HG03108 (cell line): ENCODE measurements at regions not wholly inside any gene's neighbourhood (a gene's known extent, or its start where the extent isn't known, plus 50 kb on each side); places are given as distances from the start of the nearest gene placed in this dataset.

Experiments
- ATAC-seq: cut with Tn5 transposase; IDR thresholded peaks from one replicate; pipeline ENCODE4 v1.9.1; 2021; ENCODE audit warnings: moderate library complexity; ENCODE audit not compliant: unreplicated experiment

DNA sequence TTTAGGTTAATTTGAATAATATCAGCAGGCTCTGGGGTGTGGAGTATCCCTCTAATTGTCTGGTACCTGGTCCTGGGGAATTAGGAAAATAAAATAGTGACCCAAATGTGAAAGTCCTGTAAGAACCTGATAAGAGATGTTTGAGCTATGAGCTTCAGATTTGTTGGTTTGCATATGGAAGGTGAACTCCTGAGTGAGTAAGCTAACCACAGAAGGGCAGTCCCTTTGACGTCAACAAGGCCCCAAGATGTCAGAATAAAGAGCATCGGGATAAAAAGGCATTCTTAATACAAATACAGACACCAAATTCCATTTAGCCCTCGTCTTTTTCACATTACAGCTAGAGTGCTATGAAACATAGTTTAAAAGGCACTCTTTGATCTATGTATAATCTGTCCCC, 1366.3 kb upstream of the TMEFF2 start:
- ATAC-seq = no peak

DNA sequence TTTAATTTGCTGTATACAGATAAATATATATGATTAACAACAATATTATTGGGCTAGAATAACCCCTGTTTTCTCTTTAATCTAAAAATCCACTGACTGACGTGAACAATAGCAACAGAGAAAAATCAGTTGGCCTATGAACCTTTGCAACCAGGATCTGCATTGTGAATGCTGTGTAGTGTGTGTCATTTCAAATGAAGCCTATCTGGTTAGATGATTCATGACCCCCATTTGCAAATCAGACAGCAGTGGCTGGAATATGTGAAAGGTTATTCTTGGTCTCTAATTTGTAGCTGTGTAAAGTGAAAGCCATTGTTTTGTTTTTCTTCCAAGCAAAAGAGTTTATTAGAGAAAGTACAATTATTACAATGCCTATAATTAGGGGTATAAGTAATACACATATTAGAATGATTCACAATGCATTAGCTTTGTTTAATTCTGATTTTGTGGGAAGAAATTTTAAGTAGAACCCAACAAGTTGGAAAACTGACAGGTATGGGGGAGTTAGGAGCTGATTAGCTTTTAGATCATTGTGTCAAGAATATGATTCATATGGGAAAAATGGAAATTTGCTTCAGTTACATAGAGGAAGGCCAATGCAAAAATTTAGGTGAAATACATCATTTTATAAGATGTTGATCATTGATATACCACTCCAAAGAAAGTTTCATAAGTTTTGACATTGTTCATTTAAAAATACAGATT, 1362.2 kb upstream of the TMEFF2 start:
- no peak for ATAC-seq

DNA sequence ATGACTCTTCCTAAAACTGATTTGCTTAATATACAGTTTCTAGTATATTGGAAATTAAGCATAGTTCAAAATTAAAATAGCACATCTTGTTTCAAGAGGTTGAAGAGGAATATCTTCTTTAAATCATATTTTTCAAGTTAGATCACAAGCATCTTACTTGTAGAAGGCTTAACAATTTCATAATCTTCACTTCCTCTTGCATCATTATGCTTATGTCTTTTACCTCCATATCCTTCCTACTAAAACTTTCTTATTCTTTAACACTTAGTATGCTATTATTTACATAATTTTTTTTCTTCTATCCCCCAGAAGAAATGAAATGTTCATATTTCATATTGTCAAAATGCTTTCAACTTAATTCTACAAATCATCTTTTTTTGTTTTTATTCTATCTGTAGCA, 1354.9 kb upstream of the TMEFF2 start:
- ATAC-seq = no peak

DNA sequence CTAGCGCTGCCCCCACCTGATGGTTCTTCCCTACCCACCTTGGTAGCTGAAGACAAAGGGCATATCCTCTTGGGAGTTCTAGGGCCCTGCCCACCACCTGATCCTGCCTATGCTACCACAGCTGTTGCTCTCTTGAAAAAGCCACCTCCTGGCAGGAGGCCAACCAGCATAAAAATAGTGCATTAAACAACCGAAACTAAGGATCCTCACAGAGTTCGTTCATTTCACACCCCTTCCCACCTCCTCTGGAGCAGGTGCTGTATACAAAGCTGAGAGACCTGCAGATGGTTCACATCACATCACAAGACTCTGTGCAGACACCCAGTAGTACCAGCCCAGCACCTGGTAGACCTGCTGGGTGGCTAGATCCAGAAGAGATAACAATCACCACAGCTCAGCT, 1348.0 kb upstream of the TMEFF2 start:
- ATAC-seq = no peak

DNA sequence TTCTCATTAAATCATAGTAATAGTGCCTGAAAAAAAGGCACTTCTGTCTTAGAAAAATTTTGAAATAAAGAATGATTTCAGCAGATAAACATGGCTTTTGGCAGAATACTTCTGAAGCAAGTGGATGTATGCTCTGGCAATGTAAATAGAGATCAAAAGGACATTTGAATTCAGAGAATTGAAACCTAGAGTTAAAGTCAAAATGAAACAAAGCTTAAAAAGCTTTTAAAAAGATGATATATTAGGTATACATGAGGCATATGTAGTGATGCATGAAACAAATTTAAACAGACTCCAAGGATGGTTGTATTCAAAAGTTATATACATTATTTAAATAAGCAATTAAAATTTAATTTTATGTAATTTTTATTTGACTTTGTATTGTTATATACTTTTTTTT, 1344.5 kb upstream of the TMEFF2 start:
- peak; percentile 91 for ATAC-seq

DNA sequence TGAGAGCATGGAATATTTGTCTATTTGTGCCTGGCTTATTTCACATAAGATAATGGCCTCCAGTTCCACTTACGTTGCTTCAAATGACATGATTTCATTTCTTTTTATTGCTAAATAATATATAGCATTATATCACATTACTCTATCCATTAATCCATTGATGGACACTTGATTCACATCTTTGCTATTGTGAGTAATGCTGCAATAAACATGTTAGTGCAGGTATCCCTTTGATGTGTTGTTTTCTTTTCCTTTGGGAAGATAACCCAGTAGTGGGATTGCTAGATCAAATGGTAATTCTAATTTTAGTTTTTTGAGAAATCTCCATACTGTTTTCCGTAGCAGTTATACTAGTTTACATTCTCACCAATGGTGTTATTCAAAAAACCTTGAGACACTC, 1343.3 kb upstream of the TMEFF2 start:
- no peak for ATAC-seq

DNA sequence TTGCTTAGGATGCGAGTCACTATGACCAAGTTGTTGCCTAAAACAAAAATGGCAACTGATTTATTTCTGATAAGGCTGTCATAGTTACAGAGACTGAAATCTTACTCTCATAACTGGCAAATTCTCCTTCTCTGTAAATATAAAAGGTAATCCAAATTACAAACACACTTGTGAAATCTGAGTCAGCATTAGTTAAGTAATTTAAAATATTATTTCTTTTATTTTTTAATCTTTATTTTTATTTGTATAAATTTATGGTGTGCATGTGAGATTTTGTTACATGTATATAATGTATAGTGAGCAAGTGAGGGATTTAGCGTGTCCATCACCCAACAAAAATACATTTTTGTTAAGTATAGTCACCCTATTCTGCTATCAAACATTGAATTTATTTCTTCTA, 1342.8 kb upstream of the TMEFF2 start:
- no peak for ATAC-seq

DNA sequence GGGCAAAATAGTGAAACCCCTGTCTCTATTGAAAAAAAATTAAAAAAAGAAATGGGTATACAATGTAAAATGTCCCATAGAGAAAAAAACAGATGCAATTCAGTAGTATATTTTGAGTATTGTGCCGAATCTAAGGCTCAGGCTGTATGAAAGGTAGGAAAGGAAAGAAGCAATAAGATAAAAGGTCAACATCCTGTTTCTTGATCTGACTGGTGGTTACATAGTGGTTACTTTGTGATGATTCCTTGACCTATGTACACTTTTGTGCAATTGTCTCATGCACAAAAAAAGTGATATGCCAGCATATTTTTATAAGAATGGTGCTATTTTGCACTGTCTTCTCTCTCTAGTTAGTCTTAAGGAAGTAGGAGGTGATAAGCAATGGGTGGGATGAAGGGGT, 1333.7 kb upstream of the TMEFF2 start:
- no peak for ATAC-seq

DNA sequence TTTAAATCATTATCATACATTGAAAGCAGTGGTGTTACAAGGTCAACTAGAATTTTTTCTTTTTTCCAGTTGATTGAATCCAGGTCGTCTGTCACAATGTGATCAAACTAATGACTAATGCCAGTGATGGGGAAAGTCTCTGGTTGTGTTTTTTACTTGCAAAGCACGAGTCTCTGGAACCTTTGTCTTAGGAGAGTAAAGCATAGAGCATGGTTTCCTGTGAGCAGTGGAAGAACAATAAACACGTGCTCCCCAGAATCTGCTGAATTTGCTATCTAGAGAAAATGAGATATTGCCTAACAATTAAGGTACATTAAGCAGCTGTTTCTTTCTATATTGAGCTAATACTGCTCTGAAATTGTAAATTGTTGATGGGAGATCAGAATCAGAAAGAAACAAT, 1332.4 kb upstream of the TMEFF2 start:
- ATAC-seq = no peak

DNA sequence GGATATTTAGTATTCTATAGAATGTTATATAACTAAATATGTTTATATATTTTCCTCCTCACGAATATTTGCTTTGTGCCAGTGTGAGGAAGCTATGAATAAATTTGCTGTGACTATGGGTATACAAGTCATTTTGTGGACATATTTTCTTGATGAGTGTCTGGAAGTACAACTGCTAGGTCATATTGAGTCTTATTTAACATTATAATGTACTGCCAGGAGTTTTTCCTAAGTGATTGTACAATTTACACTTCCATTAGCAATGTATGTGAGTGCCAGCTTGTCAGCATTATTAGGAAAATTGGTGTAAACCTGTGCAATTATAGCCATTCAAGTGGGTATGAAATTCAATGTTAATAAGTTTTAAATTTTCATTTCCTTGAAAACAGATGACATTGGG, 1328.9 kb upstream of the TMEFF2 start:
- no peak for ATAC-seq

DNA sequence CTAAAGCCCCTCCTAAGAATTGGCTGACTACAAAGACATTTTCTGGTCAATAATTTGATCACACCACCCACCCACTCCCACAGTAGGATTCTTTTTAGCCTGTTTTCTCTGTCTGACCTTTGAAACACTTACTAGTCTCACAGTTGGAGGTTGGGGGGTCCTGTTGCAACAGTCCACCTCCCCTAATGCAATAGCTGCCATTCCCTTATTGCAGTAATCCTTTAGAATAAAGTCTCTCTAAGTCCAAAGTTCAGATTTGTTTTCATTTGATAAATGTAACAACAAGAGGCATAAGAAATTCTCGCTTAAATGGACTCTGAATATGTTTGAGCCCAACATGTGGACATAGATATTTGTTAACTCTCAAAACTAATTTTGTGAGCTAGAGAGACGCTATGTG, 1326.8 kb upstream of the TMEFF2 start:
- ATAC-seq = no peak

DNA sequence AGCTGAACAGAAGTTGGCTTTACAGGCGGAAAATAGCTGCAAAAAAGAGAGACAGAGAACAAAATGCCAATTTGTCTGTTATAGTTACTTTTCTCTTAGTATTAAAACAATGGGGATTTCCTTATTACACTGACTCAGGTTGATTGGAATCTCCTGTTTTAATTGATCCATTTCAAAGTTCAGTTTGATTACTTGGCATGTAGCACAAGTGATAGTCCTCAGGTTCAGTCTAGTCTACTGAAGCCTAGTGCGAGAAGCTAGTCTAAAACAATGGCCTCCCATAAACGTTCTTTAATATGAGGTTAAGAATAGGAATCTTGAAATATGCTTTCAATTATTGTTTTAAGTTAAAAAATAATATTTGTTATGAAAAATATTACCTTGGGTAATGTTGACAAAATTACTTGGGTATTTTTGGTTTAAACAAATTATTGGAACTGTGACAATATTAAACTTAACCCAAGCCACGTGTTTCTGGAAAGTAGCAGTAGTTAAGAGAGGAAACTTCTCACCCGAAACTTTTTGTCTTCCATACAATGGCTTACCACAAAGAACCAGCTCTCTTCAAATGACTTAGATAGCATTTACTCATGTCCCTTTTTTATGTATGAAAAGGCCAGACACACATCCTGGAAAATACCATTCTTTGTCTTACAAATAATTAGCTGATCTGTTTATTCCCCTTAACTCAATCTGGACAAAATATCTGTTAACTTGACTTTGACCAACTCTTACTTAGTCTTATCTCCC, 1326.2 kb upstream of the TMEFF2 start:
- no peak for ATAC-seq

DNA sequence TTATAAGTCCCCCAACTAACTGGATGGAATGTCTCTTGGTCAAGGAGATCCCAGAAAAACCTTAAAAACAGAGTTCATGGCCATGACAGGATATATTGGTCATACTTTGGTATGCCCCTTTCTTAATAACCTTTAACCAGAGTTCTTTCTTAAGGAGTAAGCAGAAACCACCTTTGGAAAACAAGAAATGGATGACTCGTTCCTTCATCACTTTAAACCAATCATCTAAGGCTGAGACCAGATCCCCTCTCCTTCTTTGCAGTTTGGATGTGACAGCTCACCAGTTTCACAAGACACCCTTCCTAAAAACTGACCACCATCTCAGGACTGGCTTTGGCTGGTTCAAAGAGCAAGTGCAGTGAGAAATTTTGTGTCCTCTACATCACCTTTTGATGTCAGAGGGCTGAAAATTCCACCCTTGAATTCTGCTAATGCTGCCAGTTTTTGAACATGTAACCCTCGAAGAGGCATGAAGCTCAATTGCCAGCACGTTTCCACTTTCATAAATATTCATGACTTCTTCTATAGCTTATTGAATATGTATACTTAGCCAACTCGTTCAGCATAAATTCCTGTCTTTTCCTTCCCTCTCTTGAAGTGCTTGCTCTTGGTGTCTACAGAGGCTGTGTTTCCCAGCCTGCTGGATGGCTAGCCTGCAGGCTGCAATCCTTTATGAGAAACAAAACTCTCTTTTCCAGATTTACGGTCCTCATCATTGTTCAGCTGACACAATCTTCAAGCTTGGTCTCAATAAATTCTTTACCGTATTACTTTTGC, 1323.5 kb upstream of the TMEFF2 start:
- ATAC-seq = no peak

DNA sequence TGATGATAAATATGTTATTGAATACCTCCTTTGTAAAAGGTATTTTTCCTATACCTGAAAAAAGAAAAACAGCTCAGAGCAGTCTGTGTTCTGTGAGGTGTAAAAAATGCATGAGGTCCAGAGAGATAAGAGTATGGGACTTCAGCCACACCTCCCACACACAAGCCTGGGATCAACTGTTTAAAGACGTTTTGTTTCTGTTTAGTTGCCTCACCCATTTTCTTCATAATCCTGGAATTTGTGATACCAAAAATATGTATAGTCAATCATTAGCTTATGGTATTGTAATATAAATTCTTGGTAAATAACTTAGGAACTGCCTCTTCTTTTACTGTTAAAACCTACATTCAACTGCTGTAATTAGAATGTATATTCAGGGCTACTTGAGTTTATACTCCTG, 1322.9 kb upstream of the TMEFF2 start:
- no peak for ATAC-seq

DNA sequence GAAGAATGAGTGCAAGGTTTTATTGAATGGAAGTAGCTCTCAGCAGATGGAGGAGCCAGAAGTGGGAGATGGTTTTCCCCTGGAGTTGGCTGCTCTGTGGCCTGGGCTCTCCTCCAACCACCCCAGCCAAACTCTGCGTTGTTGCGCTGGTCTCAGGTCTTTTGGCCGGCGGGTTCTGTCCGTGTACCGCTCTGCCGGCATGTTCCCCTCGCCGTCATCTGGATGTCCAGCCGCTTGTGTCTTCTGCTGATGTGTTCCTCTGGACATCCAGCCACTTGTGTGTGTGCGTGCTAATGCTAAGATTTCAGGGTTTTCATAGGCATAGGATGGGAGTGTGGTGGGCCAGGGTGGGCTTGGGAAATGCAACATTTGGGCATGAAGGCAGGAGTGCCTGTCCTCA, 1311.3 kb upstream of the TMEFF2 start:
- ATAC-seq = no peak

DNA sequence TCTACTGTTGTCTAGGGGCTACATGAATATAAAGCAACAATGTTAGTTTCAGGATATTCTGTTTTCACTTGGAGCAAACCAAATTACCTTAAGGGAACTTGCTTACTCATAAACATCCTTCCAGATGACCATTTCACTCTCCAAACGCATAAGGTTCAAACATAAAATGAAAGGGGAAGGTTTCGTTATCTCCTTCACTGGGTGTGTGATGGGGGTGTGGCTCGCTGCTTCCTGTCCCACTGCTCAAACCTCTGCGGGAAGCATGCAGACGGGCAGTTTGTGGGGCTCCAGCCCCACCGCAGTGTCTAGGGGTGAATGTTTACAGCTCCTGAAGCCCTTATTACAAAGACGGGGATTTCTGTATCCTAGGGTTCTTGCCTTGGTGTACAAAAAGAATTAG, 1310.9 kb upstream of the TMEFF2 start:
- no peak for ATAC-seq

DNA sequence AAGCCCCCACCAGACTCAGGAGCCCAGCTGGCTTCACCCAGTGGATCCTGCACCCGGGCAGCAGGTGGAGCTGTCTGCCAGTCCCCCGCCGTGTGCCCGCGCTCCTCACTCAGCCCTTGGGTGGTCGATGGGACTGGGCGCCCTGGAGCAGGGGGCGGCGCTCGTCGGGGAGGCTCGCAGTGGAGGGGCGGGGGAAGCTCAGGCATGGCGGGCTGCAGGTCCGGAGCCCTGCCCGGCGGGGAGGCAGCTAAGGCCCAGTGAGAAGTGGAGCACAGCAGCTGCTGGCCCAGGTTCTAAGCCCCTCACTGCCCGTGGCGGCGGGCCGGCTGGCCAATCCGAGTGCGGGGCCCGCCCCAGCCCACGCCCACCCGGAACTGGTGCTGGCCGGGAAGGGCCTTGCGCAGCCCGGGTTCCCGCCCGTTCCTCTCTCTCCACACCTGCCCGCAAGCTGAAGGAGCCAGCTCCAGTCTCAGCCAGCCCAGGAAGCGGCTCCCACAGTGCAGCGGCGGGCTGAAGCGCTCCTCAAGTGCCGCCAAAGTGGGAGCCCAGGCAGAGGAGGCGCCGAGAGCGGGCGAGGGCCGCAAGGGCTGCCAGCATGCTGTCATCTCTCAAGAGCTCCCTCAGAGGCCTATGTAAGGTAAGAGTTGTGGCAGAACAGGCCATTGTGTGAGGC, 1307.8 kb upstream of the TMEFF2 start:
- ATAC-seq = no peak

DNA sequence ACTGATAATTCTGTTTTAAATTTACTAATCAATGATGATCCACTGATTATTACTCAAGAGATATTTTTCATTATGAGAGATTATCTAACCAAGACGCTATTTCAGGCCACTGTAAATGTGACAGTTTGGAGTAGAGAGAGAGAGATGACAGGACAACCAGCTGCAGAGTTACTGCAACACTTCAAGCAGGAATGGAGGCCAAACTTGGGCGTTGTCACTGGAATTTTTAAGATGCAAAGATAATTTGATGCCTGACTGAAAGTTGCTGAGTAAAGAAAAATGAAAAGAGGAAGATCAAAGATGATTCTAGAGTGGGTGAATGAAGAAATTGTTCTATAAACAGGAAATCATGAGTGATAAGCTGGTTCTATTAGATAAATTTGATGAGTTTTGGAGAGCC, 1302.1 kb upstream of the TMEFF2 start:
- ATAC-seq = no peak

DNA sequence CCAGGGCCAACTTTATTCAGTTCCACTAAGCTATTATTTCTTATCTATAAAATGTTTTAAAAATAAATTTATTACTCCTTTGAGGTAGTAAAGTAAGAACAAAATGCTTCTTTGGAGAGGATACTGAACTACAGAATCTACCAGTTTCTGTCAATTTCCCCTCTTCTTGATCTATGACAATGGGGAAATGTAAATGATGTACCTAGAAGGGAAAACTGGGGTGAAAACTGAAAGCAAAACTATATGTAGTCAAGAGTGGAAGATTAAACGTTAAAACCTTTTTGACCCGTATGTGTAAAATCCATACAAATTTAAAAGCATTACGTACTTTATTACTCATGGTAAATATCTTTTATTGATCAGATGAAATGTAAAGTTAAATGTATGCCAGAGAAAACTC, 1287.8 kb upstream of the TMEFF2 start:
- ATAC-seq = peak; percentile 96

DNA sequence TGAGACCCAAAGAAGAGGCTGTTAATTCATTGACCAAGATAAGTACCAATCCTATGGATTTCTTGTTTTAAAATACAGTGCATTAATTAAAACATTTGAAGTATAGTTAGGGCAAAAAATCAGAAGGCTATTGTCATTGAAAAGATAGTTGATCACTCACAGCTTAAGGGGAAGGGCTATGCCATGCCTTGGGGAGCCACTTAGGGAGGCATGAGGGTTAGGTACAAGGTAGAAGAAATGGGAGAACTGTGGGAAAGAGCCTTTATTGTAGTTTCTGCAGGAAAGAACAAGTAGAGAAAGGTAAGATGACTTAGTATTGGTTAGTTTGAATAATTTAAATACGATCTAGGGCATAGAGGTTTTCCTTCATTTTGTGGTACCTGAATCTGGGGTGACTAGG, 1285.5 kb upstream of the TMEFF2 start:
- ATAC-seq = no peak

DNA sequence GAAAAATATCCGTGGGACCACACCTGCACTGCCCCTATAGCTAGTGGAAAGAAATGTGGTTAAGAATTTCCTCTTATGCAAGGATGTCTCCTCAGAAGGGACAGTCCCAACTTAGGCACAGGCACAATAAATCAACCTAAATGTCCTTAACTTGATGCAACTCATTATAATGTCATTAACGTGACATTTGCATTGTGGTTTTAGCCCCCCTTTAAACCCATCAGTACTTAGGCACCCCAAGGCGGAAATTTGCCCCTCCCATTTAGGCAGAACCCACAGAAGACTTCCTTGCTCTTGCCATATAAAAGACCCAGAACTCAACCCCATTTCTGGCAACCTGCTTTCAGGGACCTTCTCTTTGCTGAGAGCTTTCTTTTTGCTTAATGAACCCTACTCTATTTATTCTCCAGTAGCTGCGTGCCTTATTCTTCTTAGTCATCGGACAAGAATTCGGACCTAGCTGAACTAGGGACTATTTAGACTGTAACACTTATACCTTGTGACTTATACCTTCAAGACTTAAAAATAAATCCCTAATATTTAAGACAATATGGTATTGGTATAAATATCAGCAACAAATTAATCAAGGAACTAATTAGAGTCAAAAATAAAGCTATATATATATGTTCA, 1281.6 kb upstream of the TMEFF2 start:
- ATAC-seq = no peak
